ENCODE measurements at regions not wholly inside any gene's neighbourhood (a gene's known extent, or its start where the extent isn't known, plus 50 kb on each side); places are given as distances from the start of the nearest gene placed in this dataset.
A peak's percentile ranks its signal among the peaks of the same experiment; 100 is the strongest.
"Not testable (repeated sequence)": the region's sequence is repeated elsewhere in the genome, so short reads cannot be mapped to it uniquely, and the experiment has no call there.

DNA sequence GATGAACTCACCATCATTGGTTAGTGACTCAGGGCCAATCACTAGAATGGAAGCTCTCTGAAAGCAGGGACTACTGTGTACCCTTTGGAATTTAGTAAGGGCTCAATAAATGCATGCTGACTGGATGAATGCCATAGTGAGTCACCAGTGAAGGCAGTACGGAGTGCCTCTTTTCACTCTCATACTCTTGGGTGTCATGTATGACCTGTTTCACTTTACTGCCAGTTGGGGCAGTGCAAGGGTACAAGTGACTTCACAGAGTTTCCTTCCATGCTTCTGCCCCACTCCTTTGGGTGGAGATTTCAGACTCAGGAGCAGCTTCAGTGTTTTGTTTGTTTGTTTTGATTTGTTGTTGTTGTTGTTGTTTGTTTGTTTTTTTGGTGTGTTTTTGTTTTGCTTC lies 57.7 kb downstream of the SOX3 start:
- DNase-seq, result no peak

DNA sequence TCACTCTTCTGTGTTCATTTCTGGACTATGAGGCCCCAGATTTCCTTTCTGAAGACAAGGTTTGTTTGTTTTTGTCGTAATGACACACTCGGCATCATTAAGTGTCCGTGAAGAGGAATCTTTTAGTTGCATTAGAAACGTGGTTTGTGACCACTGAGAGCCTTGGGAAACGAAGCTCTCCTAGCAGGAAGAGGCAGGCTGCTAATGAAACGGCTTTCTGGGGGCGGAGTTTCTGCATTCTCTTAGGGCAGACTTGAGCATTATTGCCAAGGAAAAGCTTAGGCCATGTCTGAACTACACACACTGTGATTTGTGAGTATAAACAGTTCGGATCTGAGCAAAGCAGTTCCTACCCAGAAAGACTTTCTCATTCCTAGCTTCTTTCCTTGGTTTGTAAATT lies 64.0 kb downstream of the SOX3 start:
- no peak for DNase-seq

DNA sequence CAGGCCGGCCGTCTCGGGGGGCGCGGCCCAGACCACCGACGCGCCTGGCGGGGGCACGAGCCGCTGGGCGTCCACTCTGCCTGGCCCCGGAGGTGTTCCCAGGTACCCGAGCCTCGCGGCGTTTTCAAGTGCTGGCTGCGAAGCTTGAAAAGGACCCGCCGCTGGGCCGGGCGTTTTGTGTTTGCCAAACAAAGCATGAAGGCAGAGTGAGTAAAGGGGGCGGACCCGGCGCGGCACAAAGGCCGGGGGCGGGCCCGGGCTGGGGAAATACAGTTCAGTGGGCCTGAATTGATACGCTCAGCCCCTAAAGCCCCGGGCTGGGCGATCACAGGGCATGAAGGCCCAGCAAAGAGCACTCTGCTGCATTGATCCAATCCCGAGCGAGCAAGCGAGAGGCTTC lies 65.4 kb downstream of the SOX3 start:
- no peak for DNase-seq

DNA sequence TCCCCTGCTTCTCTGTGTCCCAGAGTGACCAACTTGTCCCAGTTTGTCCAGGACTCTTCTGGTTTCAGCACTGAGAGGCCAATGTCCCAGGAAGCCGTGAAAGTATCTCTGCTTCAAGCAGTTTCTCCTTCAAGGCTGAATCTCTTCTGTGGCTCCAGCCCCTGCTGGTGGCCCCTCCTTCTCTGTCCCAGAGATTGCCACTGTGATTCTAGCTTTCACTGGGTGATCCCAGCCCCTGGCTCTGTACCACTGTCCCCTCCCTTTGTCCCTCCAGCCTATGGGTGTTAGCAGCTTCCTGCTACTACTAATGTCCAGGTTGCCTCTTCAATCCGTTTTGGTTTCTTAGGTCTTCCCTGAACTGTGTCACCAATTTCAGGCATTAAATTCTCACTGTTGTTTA lies 70.5 kb downstream of the SOX3 start:
- DNase-seq, result no peak

DNA sequence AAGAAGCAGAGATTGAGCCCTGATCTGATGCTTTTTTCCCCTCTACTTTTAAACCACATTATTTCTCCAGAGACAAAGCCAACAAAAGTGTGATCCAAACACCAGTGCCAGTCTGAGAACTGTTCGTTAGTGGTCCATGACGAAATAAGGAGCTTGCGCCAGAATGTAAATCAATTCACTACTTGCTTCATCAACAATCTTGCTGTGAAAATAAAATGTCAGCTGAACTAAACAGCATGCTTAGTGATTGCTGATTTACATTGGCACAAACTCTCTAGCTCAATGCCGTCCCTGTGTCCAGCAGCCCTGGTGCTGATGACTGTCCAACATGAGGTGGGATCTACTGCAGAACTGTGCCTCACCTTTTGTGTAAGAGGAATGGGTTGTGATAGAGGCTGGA lies 71.3 kb downstream of the SOX3 start:
- no peak for DNase-seq

DNA sequence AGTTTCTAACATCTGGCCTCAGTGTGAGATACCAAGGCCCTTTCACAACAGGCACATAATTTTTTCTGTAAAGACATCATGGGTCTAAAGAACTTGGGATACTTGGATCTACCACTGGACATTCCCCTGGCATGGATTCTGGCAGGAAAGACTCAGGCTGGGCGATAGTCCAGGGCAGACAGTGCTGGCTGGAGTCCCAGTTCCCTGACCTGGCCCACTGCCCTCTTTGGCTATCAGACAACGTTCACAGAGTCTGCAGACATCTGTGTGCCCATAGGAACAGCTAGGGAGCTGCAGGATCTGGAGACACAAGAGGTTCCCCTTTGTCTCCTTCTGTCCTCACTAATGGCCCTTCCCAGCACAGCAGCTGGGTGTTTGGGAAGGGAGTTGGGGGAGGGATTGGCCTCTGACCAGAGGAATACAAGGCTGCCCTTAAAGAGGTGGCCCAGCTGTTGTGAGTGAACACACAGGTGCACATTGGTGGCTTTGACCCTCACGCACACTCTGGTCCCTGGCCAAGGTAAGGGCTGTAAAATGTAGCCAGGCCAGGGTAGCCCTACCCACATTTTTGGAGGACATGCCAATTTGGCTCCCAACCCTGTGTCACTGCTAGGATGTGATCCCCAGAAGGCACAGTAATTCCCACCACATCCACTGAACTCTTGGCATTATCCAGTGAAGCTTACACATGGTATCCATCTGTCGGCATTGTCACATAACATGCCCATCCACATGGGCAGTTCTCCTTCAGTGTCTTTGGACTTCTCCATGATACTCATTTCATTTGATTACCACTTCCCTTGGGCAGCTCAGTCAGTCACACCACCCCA lies 72.3 kb downstream of the SOX3 start:
- DNase-seq, result no peak

DNA sequence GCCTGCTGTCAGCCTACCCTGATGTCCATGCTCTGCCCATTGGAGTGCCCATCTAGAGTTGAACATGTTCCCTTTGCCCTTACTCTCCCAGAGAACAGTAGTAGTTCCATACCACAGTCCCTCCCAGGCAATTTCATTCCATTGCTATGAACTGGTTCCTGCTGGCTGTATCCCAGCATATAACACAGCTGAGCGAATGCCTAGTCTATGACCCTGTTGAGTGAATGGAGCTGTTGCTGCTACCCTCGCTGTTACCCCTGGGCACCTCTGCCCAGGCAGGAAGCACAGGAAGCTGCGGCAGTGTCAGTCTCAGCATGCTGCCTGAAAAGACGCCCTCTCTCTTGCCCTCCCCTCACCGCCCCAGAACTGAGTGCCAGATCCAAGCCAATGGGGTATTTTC lies 73.3 kb downstream of the SOX3 start:
- DNase-seq, result no peak

DNA sequence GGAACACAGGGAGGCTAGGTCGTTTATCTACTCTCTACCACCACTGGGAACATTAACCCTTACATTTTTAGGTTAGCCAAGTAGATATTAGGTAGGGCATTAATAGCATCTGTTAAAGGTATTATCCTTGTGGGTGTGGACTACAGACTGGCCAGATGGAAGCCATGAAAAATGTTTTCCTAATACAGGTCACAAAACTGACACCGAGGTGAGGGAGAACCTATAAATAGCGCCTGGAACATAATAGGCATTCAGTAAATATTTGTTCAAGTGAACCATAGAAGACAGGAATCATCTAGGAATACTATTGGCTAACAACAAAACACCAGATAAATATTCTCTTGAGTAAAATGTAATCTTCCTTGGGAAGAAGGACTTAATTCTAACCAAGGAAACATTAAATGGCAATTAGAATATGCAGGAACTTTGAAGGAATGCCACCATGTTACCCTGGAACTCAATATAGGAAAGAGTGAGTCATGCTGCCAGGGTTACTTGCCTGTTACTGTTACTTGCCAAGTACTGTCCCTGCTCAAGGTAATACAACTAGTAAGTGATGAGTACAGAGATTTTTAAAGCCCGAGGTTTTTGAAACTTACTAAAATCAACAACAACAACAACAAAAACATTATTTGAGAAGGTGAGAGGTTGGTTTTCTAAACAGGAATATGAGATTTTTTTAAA lies 79.0 kb downstream of the SOX3 start:
- DNase-seq, result no peak

DNA sequence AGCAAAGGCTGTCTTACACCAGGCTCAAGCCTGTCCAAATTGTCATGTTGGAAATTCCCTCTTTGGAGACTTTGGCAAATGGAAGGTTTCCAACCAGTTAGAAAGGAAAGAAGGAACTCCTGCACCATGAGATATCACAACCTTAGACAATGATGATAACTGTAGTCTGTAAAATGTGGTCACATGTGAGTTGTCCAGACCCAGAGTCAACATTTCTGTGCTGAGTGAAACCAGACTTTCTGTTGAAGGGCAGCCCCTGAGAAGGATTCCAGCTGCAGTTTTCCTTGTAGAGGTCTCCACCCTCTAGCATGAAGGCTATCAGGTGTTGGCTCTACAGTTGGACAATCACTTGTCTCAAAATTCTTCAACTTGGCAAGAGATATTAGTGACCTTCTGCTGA lies 82.4 kb downstream of the SOX3 start:
- no peak for DNase-seq

DNA sequence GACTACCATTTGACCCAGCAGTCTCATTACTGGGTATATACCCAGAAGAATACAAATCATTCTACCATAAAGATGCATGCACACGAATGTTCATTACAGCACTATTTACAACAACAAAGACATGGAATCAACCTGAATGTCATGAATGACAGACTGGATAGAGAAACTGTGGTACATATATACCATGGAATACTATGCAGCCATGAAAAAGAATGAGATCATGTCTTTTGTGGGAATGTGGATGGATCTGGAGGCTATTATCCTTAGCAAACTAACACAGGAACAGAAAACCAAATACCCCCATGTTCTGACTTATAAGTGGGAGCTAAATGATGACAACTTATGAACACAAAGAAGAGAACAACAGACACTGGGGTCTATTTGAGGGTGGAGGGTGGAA lies 102.7 kb downstream of the SOX3 start:
- not testable (repeated sequence) for DNase-seq

DNA sequence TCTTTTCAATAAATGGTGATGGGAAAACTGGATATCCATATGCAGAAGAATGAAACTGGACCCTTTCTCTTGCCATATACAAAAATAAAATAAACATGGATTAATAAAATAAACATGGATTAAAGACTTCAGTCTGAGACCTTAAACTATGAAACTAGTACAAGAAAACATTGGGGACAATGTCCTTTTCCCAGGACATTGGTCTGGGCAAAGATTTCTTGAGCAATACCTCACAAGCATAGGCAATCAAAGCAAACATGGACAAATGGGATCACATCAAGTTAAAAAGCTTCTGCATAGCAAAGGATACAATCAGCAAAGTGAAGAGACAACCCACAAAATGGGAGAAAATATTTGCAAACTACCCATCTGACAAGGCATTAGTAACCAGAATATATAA lies 108.5 kb downstream of the SOX3 start:
- DNase-seq, result not testable (repeated sequence)

DNA sequence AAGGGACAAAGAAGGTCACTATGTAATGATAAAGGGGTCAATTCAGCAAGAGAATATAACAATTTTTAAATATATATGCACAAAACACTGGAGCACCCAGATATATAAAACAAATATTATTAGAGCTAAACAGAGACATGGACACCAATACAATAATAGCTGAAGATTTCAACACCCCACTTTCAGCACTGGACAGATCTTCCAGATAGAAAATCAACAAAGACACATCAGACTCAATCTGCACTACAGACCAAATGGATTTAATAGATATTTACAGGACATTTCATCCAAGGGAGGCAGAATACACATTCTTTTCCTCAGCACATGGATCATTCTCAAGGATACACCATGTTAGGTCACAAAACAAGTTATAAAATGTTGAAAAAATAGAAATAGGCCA lies 111.4 kb downstream of the SOX3 start:
- DNase-seq, result no peak

DNA sequence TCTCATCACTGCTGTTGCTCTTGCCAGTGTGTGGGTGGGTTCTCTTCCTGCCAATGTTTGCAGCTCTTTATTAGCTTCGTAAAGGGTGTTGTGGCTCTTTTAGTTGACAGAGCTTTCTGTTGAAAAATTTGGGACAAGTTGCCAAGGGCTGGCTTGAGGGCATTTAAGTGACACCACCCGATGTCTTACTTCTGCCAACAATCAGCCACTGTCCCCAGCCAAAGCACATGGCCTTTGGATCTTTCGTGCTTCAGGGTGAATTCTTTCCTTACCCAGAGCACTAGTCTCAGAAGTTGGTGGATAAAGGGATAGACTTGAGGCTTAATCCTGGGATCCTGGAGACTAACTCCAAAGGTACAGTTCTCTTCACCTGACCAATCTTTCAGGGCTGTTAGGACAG lies 113.6 kb downstream of the SOX3 start:
- DNase-seq, result no peak

DNA sequence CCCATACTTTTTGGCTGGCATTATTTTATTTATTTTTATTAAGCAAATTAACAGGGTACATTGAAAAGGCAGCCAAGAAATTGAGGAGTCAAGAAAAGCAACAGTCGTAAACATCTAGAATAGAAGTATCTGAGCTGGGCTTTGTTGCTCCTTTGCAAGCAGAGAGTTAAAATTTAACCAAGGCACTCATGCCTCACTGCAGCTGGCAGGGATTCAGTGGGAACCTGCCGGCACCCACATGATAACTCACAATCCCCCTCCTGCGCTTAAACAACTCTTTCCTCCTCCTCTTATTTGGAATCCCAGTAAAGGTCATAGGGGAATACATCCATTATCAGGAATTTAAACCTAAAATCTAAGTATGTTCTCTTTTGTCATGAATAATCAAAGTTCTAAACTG lies 115.5 kb downstream of the SOX3 start:
- no peak for DNase-seq

DNA sequence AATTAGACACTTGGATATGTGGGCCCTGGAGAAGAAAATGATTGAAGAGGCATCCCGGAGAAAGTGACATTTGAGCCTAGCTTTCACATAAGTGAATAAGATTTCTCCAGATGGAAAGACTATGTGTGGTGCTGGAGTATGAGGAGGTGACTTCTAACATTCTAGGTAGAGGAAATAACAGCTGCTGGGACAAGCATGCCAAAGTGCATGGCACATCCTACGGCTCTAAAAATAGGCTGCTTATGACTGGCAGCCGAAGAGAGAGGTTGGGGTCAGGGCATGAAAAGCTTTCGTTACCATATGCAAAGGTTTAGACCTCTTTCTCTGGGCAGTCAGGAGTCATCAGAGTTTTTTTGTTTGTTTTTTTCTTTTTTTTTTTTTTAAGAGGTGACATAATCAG lies 142.0 kb downstream of the SOX3 start:
- DNase-seq, result no peak

DNA sequence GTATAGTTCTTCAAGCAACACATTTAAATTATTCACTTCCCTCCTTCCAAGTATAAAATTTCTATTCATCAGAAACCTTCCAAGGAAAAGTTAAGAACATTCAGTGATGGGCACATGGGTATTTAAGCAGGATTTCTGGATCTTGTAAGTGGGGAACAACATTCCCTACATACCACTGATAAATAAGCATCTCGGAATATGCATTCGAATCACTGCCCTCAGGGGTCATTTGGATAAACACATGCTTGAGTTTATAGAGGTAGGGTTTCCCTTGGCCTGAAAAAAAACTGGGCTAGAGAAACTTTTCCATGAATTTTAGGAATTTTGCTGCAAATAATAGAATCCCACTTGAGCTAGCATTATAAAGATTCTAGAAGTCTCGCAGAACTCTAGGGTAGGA lies 143.9 kb downstream of the SOX3 start:
- DNase-seq, result no peak

DNA sequence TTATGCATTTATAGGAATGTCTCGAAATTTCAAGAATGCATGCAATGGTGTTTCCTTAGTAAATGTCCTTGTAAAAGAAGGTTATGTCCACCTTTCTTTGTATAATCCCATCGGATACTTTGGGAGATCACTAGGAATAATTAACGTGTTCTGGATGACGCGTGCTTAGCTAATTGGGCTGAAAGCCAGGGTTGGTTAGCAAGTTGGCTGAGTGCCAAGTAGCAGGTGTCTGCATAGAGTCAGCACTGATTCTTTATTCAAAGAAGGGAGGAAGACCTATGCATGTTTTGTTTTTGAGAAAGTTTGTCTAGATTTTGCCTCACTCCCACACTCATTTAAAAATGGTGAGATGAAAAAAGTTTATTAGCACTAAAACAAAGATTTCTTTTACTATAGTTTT lies 144.6 kb downstream of the SOX3 start:
- peak; percentile 0 for DNase-seq

DNA sequence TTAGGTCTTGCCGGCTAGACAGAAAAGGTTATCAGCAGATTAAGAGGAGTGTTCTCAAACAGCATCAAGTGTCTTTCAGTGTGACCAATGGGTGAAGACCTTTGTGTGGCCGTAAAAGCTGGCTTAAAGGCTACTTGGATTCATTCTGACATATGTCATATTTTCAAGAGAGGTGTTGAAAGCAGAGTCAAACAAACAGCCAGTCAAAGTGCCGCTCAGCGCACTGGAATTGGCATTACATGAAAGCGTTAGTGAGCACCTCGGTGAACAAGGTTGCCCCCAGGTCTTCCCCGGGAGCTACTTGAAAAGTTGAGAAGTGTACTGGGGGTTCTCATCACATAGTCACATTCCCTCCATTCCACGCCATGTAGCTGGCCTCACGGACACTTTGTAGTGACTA lies 148.9 kb downstream of the SOX3 start:
- no peak for DNase-seq

DNA sequence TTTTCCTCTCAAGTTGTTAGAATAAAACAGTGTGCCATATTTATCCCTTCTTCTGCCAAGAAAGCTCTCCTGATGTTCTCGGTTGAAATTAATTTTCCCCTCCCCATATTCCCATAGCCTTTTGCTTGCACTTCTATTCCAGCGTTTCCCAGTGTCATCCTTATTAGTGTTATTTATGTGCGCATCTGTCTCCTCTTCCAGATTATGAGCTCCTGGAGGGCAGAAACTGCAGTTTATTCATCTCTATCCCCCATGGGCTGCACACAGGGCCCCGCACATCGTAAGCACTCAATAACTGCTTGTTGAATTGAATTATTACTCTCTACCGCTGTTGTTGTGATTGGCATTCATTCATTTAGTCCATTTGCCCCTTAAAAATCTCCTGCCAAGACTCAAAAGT lies 149.4 kb downstream of the SOX3 start:
- DNase-seq, result no peak

DNA sequence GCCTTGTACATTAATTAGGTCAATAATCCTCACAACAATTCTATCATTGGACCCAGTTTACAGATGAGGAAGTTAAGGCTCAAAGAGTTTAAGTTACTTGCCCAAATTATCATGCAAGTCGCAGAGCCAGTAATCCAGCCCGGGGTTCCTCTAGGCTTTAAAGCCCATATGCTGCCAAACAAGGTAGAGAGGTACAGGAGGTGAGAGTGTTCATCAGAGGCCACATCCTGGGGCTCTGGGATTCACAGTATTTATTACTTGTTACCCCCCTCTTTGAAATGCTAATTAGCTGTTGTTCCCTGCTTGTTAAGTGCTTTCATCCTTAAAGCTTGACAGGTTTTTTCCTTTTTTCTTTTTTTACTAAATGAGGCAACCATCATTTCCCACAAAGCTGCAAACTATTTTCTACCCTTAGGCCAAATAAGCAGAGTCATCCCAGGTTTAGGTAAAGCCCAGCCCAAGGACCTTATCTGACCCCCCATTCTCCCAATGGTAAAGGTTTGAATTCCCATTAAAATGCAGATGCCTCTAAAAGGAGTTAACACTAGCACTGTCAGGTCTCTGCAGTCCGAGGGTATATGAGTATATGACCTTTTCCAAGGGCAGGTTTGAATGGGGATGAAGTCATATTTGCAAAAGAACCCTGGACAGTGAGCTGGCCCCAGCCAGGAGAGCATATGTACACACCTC lies 150.3 kb downstream of the SOX3 start:
- no peak for DNase-seq

DNA sequence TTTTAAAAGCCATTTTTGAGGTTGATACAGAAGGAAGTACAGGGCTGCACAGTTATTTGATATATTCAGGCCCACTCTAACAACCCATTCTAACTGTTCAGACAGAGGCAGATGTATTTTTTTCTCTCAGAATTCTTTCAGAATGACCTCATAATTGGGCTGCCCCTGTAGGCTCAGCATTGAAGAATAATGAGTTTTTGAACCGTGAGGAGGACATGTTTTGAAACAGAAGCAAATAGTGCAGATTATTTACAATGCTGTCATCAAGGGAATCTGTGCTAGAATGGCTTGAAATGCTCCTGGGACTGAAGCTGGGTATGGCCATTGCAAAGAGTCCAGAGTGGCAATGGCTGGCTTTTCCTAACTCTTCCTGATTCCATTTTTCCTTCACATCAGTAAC lies 158.1 kb downstream of the SOX3 start:
- no peak for DNase-seq

DNA sequence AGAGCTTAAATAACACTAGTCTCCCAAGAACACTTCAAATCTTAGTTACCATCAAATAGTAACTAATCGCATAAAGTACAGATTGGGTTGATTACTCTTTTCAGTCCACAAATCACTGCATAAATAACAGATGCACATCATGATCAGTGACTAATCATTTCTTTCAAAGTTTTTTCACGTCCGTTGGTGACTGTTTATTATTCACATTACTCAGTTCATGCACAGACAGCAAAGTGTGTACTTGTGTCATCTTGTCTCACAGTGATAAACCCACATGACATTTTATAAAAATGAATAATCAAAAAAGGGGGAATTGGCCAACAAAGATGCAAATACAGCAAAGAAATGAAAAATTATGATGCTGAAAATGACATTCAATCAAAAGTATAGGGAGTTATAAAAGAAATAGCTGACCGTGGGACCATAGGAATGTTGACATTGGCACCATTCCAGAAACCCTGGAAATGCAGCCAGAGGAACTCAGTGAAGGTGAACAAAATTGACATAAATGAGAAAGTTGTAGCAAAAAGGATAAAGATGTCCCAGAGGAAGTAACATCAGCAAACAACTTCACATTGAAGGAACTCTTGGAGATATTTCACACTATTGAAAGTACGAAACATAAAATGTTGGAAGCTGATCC lies 161.5 kb downstream of the SOX3 start:
- DNase-seq, result no peak

DNA sequence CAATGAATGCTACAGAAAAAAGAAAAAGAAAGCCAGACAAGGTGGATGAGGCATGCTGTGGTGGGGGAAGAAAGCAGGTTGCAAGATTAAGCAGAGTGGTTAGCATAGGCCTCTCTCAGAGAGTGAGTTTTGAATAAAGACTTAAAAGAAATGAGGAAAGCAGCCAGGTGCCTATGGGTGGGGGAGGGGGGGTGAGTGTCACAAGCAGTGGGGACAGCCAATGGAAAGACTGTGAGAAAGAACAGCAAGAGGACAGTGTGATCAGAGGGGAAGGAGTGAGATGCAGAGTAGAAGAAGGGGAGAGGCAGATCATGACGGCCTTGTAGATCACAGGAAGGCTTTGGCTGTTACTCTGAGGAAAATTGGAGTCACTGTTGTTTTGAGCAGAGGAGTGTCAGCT lies 162.5 kb downstream of the SOX3 start:
- DNase-seq, result no peak

DNA sequence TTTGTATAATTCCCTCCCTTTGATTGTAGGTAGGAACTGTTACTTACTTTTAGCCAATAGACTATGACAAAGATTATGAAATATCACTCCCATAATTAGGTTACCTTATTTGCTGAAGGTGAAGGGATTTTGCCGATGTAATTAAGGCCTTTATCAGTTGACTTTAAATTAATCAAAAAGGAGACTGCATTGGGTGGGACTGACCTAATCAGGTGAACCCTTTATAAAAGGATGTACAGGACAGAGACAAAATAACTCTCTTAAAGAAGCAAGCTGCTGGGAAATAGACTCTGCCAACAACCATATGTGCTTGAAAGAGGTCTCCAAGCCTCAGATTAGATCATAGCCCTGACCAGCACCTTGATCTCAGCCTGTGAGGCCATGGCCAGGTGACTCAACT lies 167.6 kb downstream of the SOX3 start:
- DNase-seq, result no peak

Data from NCI-H2171 treated with DMSO at 0.1 percent for 48 hours (cell line).